ENCODE measurements at regions not wholly inside any gene's neighbourhood (a gene's known extent, or its start where the extent isn't known, plus 50 kb on each side); places are given as distances from the start of the nearest gene placed in this dataset.

- TF ChIP-seq CTCF (IDR thresholded peaks at IDR 0.05; ENCODE audit: borderline replicate concordance, extremely low read depth, low read length, poor library complexity, severe bottlenecking) (peak; percentile 16), EZH2 (IDR thresholded peaks at IDR 0.05; ENCODE audit: borderline replicate concordance, low read depth, low read length, severe bottlenecking) (no peak)
Measured at GRCh38 chr16:85449191-85449884, 163.8 kb upstream of the GSE1 start.
